B cell (primary cell): ENCODE measurements at regions not wholly inside any gene's neighbourhood (a gene's known extent, or its start where the extent isn't known, plus 50 kb on each side); places are given as distances from the start of the nearest gene placed in this dataset.

Experiments
- ATAC-seq: fragments of 200-7000 bp; cut with Tn5 transposase; one replicate; pipeline ENCODE4 v1.10.0; 2021; ENCODE audit warnings: low read depth, mild to moderate bottlenecking, moderate number of reproducible peaks, moderate library complexity
- CTCF ChIA-PET: fragments of 350-600 bp; sonication (Branson Sonifier 250); formaldehyde crosslinking; loops from one replicate; lab custom pipeline; 2021; ENCODE audit warnings: antibody characterized with exemption, inconsistent platforms; lab: Charles Lee
- POLR2A ChIA-PET: fragments of 350-600 bp; sonication (Branson Sonifier 250); formaldehyde crosslinking; loops from one replicate; lab custom pipeline; 2021; ENCODE audit warnings: antibody characterized with exemption; lab: Charles Lee
- DNase-seq: peaks from one replicate; pipeline ENCODE4 v3.0.0; 2013
- H2AFZ ChIP-seq: 2 replicates; pipeline ENCODE4 v1.6.1; 2012; ENCODE audit warnings: mild to moderate bottlenecking, low read depth, low read length; ENCODE audit not compliant: insufficient read depth, poor library complexity, severe bottlenecking
- H3K27ac ChIP-seq, 2 donors: 1 replicate in 1 of 2; 2 replicates in 1 of 2; pipeline ENCODE4 v1.5.1; 2012 to 2013; ENCODE audit warnings: low read length in 2 of 2, mild to moderate bottlenecking in 2 of 2, moderate library complexity in 1 of 2
- H3K27me3 ChIP-seq, 4 experiments: fragments of 200-600 bp in 1 of 4; sonication (generic) in 1 of 4; replicated peaks in 1 of 4; 1 replicate in 2 of 4; 2 replicates in 2 of 4; pipeline versions ENCODE4 v1.6.1 to v1.7.0; 2013 to 2016; ENCODE audit warnings: low read length in 3 of 4, mild to moderate bottlenecking in 2 of 4, mixed read lengths in 1 of 4, moderate library complexity in 1 of 4; ENCODE audit not compliant: insufficient read depth in 4 of 4, control insufficient read depth in 3 of 4; ENCODE audit errors: control extremely low read depth in 1 of 4
- H3K36me3 ChIP-seq, 2 experiments: replicated peaks in 1 of 2; 1 replicate in 1 of 2; 2 replicates in 1 of 2; pipeline versions ENCODE4 v1.6.1 to v1.7.1; 2013; ENCODE audit warnings: low read length in 1 of 2; ENCODE audit not compliant: insufficient read depth in 2 of 2, control insufficient read depth in 1 of 2; ENCODE audit errors: control extremely low read depth in 1 of 2, extremely low read depth in 1 of 2
- H3K4me1 ChIP-seq, 2 donors: fragments of 200-600 bp in 1 of 2; sonication (generic) in 1 of 2; 1 replicate in 1 of 2; 2 replicates in 1 of 2; pipeline versions ENCODE4 v1.5.1 to v1.6.1; 2013 to 2017; ENCODE audit warnings: low read length in 2 of 2; ENCODE audit not compliant: control insufficient read depth in 2 of 2, insufficient read depth in 2 of 2
- H3K4me2 ChIP-seq: replicated peaks from 2 replicates; pipeline ENCODE3; 2012; ENCODE audit warnings: mild to moderate bottlenecking, low read depth, low read length; ENCODE audit not compliant: poor library complexity, severe bottlenecking
- H3K4me3 ChIP-seq, 5 experiments: fragments of 200-600 bp in 1 of 5; sonication (generic) in 1 of 5; 1 replicate in 3 of 5; 2 replicates in 2 of 5; pipeline versions ENCODE4 v1.5.1 to v1.7.0; 2011 to 2016; ENCODE audit warnings: low read length in 4 of 5, mild to moderate bottlenecking in 4 of 5, low read depth in 2 of 5, control low read depth in 1 of 5, moderate library complexity in 1 of 5; ENCODE audit not compliant: insufficient read depth in 1 of 5; ENCODE audit errors: control extremely low read depth in 1 of 5, extremely low read depth in 1 of 5
- H3K79me2 ChIP-seq: fragments of 200-600 bp; sonication (generic); one replicate; pipeline ENCODE4 v1.6.0; 2016; ENCODE audit warnings: low read length; ENCODE audit not compliant: control insufficient read depth, insufficient read depth
- H3K9ac ChIP-seq: fragments of 200-600 bp; sonication (generic); 2 replicates; pipeline ENCODE4 v1.6.1; 2017; ENCODE audit warnings: mild to moderate bottlenecking, low read length, moderate library complexity
- H3K9me3 ChIP-seq, 3 donors: one replicate each; pipeline versions ENCODE4 v1.6.1 to v1.7.1; 2013; ENCODE audit warnings: low read length in 2 of 3; ENCODE audit not compliant: control insufficient read depth in 2 of 3, insufficient read depth in 1 of 3; ENCODE audit errors: control extremely low read depth in 1 of 3
- H4K20me1 ChIP-seq: 2 replicates; pipeline ENCODE4 v1.6.0; 2012; ENCODE audit warnings: mild to moderate bottlenecking, low read length; ENCODE audit not compliant: insufficient read depth, control insufficient read depth, poor library complexity, severe bottlenecking
- H3K27ac Mint-ChIP-seq: one replicate; pipeline ENCODE4 v1.8.0; 2021; ENCODE audit warnings: mixed read lengths
- H3K27me3 Mint-ChIP-seq: one replicate; pipeline ENCODE4 v1.8.0; 2021; ENCODE audit warnings: mixed read lengths
- H3K4me1 Mint-ChIP-seq: one replicate; pipeline ENCODE4 v1.8.0; 2021; ENCODE audit warnings: mixed read lengths
- H3K4me3 Mint-ChIP-seq: one replicate; pipeline ENCODE4 v1.8.0; 2021; ENCODE audit warnings: mixed read lengths
- H3K9me3 Mint-ChIP-seq: one replicate; pipeline ENCODE4 v1.8.0; 2022; ENCODE audit warnings: mixed read lengths; ENCODE audit not compliant: insufficient read depth
- CTCF ChIP-seq: fragments of 200-600 bp; IDR thresholded peaks from one replicate; pipeline ENCODE4 v1.8.0; 2022; ENCODE audit warnings: antibody characterized with exemption, mild to moderate bottlenecking
- EZH2 ChIP-seq: IDR thresholded peaks from 2 replicates; pipeline ENCODE4 v1.6.1; 2012; ENCODE audit warnings: borderline replicate concordance, low read depth, mild to moderate bottlenecking, moderate library complexity, low read length; ENCODE audit not compliant: insufficient read depth, poor library complexity, severe bottlenecking
- WGBS: methylation state at CpG from one replicate; pipeline ENCODE4 v1.1.5; 2013; ENCODE audit warnings: missing lambda C conversion rate; ENCODE audit not compliant: insufficient coverage; 5-methylcytosine and 5-hydroxymethylcytosine counted together
- intact Hi-C: fragments of 100-400 bp; cut with micrococcal nuclease; formaldehyde crosslinking; loops from one replicate; pipeline ENCODE4 v1.10.0; 2022

- ATAC-seq, result no peak
- intact Hi-C loops, result no loop called here
- Mint-ChIP-seq H3K27ac (no peak overlapping the region), H3K9me3 (peaks cover 3% of the 10 kb centered on the region), H3K4me3 (no peak overlapping the region), H3K4me1 (no peaks in the 10 kb centered on the region), H3K27me3 (no peaks in the 10 kb centered on the region)
- H3K9ac ChIP-seq, result no peak overlapping the region
- H3K4me2 ChIP-seq, result no peak overlapping the region
- H3K4me1 ChIP-seq, result no peaks in the 10 kb centered on the region
- no CpG with 5 or more reads among the region's 8 CpGs for WGBS
- no peak overlapping the region for H2AFZ ChIP-seq
- DNase-seq, result no peak
- H4K20me1 ChIP-seq, result no peaks in the 10 kb centered on the region
- H3K9me3 ChIP-seq, result peaks cover 0 to 4% (median 3%) of the 10 kb centered on the region in 3 donors
- ChIA-PET POLR2A (no interaction called here), CTCF (no interaction called here)
- TF ChIP-seq CTCF, result no peak
- TF ChIP-seq EZH2, result no peak
- no peak overlapping the region for H3K4me3 ChIP-seq
- H3K27me3 ChIP-seq, result no peaks in the 10 kb centered on the region
- H3K27ac ChIP-seq, result no peak overlapping the region
- H3K36me3 ChIP-seq, result no peaks in the 10 kb centered on the region
- H3K79me2 ChIP-seq, result no peaks in the 10 kb centered on the region
Measured at GRCh38 chr7:16223963-16224707, 197.2 kb downstream of the CRPPA start.

GRCh38 chr7:16212610-16213009 lies 208.7 kb downstream of the CRPPA start:
- H3K27me3 Mint-ChIP-seq, result no peaks in the 10 kb centered on the region
- Histone ChIP-seq H3K79me2 (no peaks in the 10 kb centered on the region), H3K27ac (no peak overlapping the region), H3K9me3 (no peaks in the 10 kb centered on the region), H3K4me3 (no peak overlapping the region), H2AFZ (no peak overlapping the region), H4K20me1 (no peaks in the 10 kb centered on the region), H3K27me3 (no peaks in the 10 kb centered on the region), H3K4me1 (no peaks in the 10 kb centered on the region), H3K36me3 (no peaks in the 10 kb centered on the region), H3K9ac (no peak overlapping the region), H3K4me2 (no peak overlapping the region)
- ATAC-seq (no peak), DNase-seq (no peak)
- TF ChIP-seq EZH2 (no peak), CTCF (no peak)
- H3K27ac Mint-ChIP-seq, result no peak overlapping the region
- POLR2A ChIA-PET, result no interaction called here
- WGBS, result no CpG with 5 or more reads among the region's 3 CpGs
- intact Hi-C loops, result no loop called here
- no peaks in the 10 kb centered on the region for H3K4me1 Mint-ChIP-seq
- CTCF ChIA-PET, result no interaction called here
- no peaks in the 10 kb centered on the region for H3K9me3 Mint-ChIP-seq
- no peak overlapping the region for H3K4me3 Mint-ChIP-seq
